AG09309 (cell line): ENCODE measurements at regions not wholly inside any gene's neighbourhood (a gene's known extent, or its start where the extent isn't known, plus 50 kb on each side); places are given as distances from the start of the nearest gene placed in this dataset.

Experiments
- DNase-seq: peaks from one replicate; pipeline ENCODE4 v3.0.0-alpha.2; 2010; ENCODE audit warnings: low read depth
- H3K4me3 ChIP-seq: 2 replicates; pipeline ENCODE4 v1.5.1; 2011; ENCODE audit warnings: mild to moderate bottlenecking, low read depth, low read length, moderate library complexity; ENCODE audit not compliant: control insufficient read depth
- CTCF ChIP-seq: IDR thresholded peaks from 2 replicates; pipeline ENCODE4 v1.5.1; 2011; ENCODE audit warnings: mild to moderate bottlenecking, low read depth, low read length, inconsistent platforms; ENCODE audit not compliant: insufficient read depth, control insufficient read depth; ENCODE audit errors: missing control alignments

GRCh38 chr2:221276033-221276432 lies 296.1 kb downstream of the EPHA4 start:
- no peak for TF ChIP-seq CTCF
- no peak for DNase-seq
- H3K4me3 ChIP-seq = no peak overlapping the region

- H3K4me3 ChIP-seq = no peak overlapping the region
- DNase-seq = no peak
- no peak for TF ChIP-seq CTCF
Observed at GRCh38 chr2:221276601-221277000, 295.5 kb downstream of the EPHA4 start.

GRCh38 chr2:221282386-221282785 lies 289.7 kb downstream of the EPHA4 start:
- DNase-seq = no peak
- no peak overlapping the region for H3K4me3 ChIP-seq
- no peak for TF ChIP-seq CTCF

GRCh38 chr2:221283896-221284545 lies 288.1 kb downstream of the EPHA4 start:
- no peak overlapping the region for H3K4me3 ChIP-seq
- no peak for TF ChIP-seq CTCF
- peak; percentile 52 for DNase-seq

GRCh38 chr2:221285148-221285547 lies 287.0 kb downstream of the EPHA4 start:
- no peak for DNase-seq
- TF ChIP-seq CTCF = no peak
- no peak overlapping the region for H3K4me3 ChIP-seq

- TF ChIP-seq CTCF = no peak
- H3K4me3 ChIP-seq = no peak overlapping the region
- DNase-seq = no peak
Observed at GRCh38 chr2:221286406-221286805, 285.7 kb downstream of the EPHA4 start.
